ENCODE measurements at regions not wholly inside any gene's neighbourhood (a gene's known extent, or its start where the extent isn't known, plus 50 kb on each side); places are given as distances from the start of the nearest gene placed in this dataset.

- no peak for TF ChIP-seq CTCF (IDR thresholded peaks at IDR 0.05)
- no peak for TF ChIP-seq POLR2AphosphoS5 (IDR thresholded peaks at IDR 0.05)
- TF ChIP-seq EP300 (IDR thresholded peaks at IDR 0.05): no peak
- TF ChIP-seq POLR2A (IDR thresholded peaks at IDR 0.05): no peak
Measured at GRCh38 chr5:72648480-72648879, 141.3 kb upstream of the ZNF366 start.

Data from gastroesophageal sphincter (tissue), 3 donors.